ENCODE measurements at regions not wholly inside any gene's neighbourhood (a gene's known extent, or its start where the extent isn't known, plus 50 kb on each side); places are given as distances from the start of the nearest gene placed in this dataset.

GRCh38 chr20:60453388-60454246, 495.4 kb downstream of the CDH26 start:
- H3K9me3 Mint-ChIP-seq (ENCODE audit: unreplicated experiment), result peaks cover 11% of the 10 kb centered on the region
- no peak overlapping the region for H3K27ac Mint-ChIP-seq (ENCODE audit: unreplicated experiment)
- H3K4me3 Mint-ChIP-seq (ENCODE audit: unreplicated experiment), result no peak overlapping the region
- H3K27me3 Mint-ChIP-seq (ENCODE audit: unreplicated experiment), result no peaks in the 10 kb centered on the region
- no peaks in the 10 kb centered on the region for H3K4me1 Mint-ChIP-seq (ENCODE audit: unreplicated experiment)
- H3K36me3 Mint-ChIP-seq (ENCODE audit: unreplicated experiment), result no peaks in the 10 kb centered on the region
- DNase-seq (ENCODE audit: extremely low spot score, unreplicated experiment), result no peak
- TF ChIP-seq, protein P1, sequence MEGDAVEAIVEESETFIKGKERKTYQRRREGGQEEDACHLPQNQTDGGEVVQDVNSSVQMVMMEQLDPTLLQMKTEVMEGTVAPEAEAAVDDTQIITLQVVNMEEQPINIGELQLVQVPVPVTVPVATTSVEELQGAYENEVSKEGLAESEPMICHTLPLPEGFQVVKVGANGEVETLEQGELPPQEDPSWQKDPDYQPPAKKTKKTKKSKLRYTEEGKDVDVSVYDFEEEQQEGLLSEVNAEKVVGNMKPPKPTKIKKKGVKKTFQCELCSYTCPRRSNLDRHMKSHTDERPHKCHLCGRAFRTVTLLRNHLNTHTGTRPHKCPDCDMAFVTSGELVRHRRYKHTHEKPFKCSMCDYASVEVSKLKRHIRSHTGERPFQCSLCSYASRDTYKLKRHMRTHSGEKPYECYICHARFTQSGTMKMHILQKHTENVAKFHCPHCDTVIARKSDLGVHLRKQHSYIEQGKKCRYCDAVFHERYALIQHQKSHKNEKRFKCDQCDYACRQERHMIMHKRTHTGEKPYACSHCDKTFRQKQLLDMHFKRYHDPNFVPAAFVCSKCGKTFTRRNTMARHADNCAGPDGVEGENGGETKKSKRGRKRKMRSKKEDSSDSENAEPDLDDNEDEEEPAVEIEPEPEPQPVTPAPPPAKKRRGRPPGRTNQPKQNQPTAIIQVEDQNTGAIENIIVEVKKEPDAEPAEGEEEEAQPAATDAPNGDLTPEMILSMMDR (IDR thresholded peaks at IDR 0.05), result no peak

GRCh38 chr20:60454491-60454890, 496.3 kb downstream of the CDH26 start:
- no peak overlapping the region for H3K27ac Mint-ChIP-seq (ENCODE audit: unreplicated experiment)

DNA sequence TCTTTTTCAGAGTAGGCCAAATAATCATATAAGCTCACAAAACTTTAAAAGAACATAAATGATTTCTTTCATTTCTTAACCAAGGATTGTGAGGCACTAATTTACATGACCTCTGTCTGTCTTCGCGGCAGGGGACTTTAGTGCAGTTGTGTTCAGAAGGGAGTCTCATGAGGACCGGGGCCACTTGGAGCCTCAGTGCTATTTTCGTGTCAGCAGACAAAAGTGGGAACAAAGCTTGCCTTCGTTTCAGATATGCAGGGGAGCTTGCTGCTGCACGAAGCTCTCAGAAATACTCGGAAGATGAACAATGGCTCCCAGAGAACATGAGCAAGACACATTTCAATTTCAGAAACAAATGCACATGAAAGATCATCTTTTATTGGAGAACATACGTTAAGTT, 497.0 kb downstream of the CDH26 start:
- TF ChIP-seq, protein P1 (IDR thresholded peaks at IDR 0.05), result no peak

More at GRCh38 chr20:60454491-60454890, 496.3 kb downstream of the CDH26 start:
- TF ChIP-seq, protein P1 (IDR thresholded peaks at IDR 0.05), result no peak
- no peaks in the 10 kb centered on the region for H3K4me1 Mint-ChIP-seq (ENCODE audit: unreplicated experiment)
- DNase-seq (ENCODE audit: extremely low spot score, unreplicated experiment), result no peak
- H3K36me3 Mint-ChIP-seq (ENCODE audit: unreplicated experiment), result no peaks in the 10 kb centered on the region
- peaks cover 11% of the 10 kb centered on the region for H3K9me3 Mint-ChIP-seq (ENCODE audit: unreplicated experiment)
- no peak overlapping the region for H3K4me3 Mint-ChIP-seq (ENCODE audit: unreplicated experiment)
- no peaks in the 10 kb centered on the region for H3K27me3 Mint-ChIP-seq (ENCODE audit: unreplicated experiment)

DNA sequence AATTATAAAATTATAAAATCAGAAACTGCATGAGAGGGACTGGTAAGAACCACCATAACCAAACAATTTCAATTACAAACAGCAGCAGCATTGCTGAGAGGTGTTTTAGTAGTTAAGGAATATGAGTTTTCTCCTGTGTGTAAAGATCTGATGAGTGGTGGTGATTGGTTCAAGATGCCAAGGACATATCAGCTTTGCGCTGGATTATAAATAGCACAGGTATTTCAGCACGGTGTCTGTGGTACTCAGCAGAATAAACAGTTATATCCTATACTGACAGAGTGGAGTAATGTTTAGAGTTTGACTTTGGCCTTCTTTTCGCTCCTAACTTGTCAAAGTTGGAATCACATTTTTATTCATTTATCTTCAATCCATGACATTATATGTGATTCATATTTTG, 501.0 kb downstream of the CDH26 start:
- H3K9me3 Mint-ChIP-seq (ENCODE audit: unreplicated experiment), result peaks cover 11% of the 10 kb centered on the region
- DNase-seq (ENCODE audit: extremely low spot score, unreplicated experiment), result no peak
- H3K27me3 Mint-ChIP-seq (ENCODE audit: unreplicated experiment), result no peaks in the 10 kb centered on the region
- H3K4me3 Mint-ChIP-seq (ENCODE audit: unreplicated experiment), result no peak overlapping the region
- no peaks in the 10 kb centered on the region for H3K36me3 Mint-ChIP-seq (ENCODE audit: unreplicated experiment)
- H3K4me1 Mint-ChIP-seq (ENCODE audit: unreplicated experiment), result no peaks in the 10 kb centered on the region
- H3K27ac Mint-ChIP-seq (ENCODE audit: unreplicated experiment), result no peak overlapping the region
- TF ChIP-seq, protein P1 (IDR thresholded peaks at IDR 0.05), result no peak

More for the DNA sequence above, 497.0 kb downstream of the CDH26 start:
- no peak overlapping the region for H3K27ac Mint-ChIP-seq (ENCODE audit: unreplicated experiment)
- H3K4me1 Mint-ChIP-seq (ENCODE audit: unreplicated experiment), result no peaks in the 10 kb centered on the region
- H3K36me3 Mint-ChIP-seq (ENCODE audit: unreplicated experiment), result no peaks in the 10 kb centered on the region
- H3K9me3 Mint-ChIP-seq (ENCODE audit: unreplicated experiment), result peaks cover 11% of the 10 kb centered on the region
- no peak for DNase-seq (ENCODE audit: extremely low spot score, unreplicated experiment)
- H3K4me3 Mint-ChIP-seq (ENCODE audit: unreplicated experiment), result no peak overlapping the region
- no peaks in the 10 kb centered on the region for H3K27me3 Mint-ChIP-seq (ENCODE audit: unreplicated experiment)

DNA sequence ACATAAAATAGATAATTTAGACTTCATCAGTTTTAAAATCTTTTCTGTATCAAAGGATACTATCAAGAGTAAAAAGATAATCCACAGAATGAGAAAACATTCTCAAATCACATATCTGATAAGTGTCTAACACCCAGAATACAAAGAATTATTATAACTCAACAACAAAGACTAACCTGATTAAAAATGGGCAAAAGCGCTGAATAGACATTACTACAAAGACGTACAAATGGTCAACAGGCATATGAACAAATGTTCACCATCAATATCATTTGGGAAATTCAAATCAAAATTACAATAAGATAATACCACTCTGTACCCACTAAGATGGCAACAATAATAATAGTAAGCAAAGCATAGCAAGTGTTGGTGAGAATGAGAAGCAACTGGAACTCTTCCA, 503.8 kb downstream of the CDH26 start:
- H3K36me3 Mint-ChIP-seq (ENCODE audit: unreplicated experiment), result no peaks in the 10 kb centered on the region
- no peaks in the 10 kb centered on the region for H3K27me3 Mint-ChIP-seq (ENCODE audit: unreplicated experiment)
- peaks cover 6% of the 10 kb centered on the region for H3K9me3 Mint-ChIP-seq (ENCODE audit: unreplicated experiment)
- H3K27ac Mint-ChIP-seq (ENCODE audit: unreplicated experiment), result no peak overlapping the region
- DNase-seq (ENCODE audit: extremely low spot score, unreplicated experiment), result no peak
- H3K4me3 Mint-ChIP-seq (ENCODE audit: unreplicated experiment), result no peak overlapping the region
- H3K4me1 Mint-ChIP-seq (ENCODE audit: unreplicated experiment), result no peaks in the 10 kb centered on the region
- TF ChIP-seq, protein P1 (IDR thresholded peaks at IDR 0.05), result no peak
